WTC11 (cell line): ENCODE measurements at regions not wholly inside any gene's neighbourhood (a gene's known extent, or its start where the extent isn't known, plus 50 kb on each side); places are given as distances from the start of the nearest gene placed in this dataset.
"Not testable (repeated sequence)": the region's sequence is repeated elsewhere in the genome, so short reads cannot be mapped to it uniquely, and the experiment has no call there.

Experiments used
- ATAC-seq: fragments of 200-7000 bp; cut with Tn5 transposase; 2 replicates; pipeline ENCODE4 v1.10.0; 2021; ENCODE audit warnings: mild to moderate bottlenecking, moderate library complexity
- CTCF ChIA-PET: fragments of 300-600 bp; sonication (Branson Sonifier 250); formaldehyde crosslinking; loops from one replicate; lab custom pipeline; 2021; ENCODE audit warnings: antibody characterized with exemption; lab: Charles Lee
- POLR2A ChIA-PET: fragments of 350-600 bp; sonication (Branson Sonifier 250); formaldehyde crosslinking; loops from one replicate; lab custom pipeline; 2021; ENCODE audit warnings: antibody characterized with exemption; lab: Charles Lee
- DNase-seq: peaks from one replicate; pipeline ENCODE4 v3.0.0; 2021; ENCODE audit warnings: low spot score
- H3K27ac Mint-ChIP-seq: 2 replicates; pipeline ENCODE4 v1.8.0; 2021; ENCODE audit warnings: mixed read lengths
- H3K27me3 Mint-ChIP-seq: 2 replicates; pipeline ENCODE4 v1.8.0; 2021; ENCODE audit warnings: low read depth, mild to moderate bottlenecking, moderate library complexity, mixed read lengths
- H3K36me3 Mint-ChIP-seq: 2 replicates; pipeline ENCODE4 v1.8.0; 2021; ENCODE audit warnings: mixed read lengths
- H3K4me1 Mint-ChIP-seq: 2 replicates; pipeline ENCODE4 v1.8.0; 2022; ENCODE audit warnings: mixed read lengths
- H3K4me3 Mint-ChIP-seq: 2 replicates; pipeline ENCODE4 v1.8.0; 2021; ENCODE audit warnings: mild to moderate bottlenecking, moderate library complexity, mixed read lengths
- H3K9me3 Mint-ChIP-seq: 2 replicates; pipeline ENCODE4 v1.8.0; 2021; ENCODE audit warnings: mixed read lengths
- AFF4 ChIP-seq: sonication (generic); formaldehyde crosslinking; IDR thresholded peaks from 2 replicates; pipeline ENCODE4 v1.8.1; 2023; ENCODE audit warnings: mild to moderate bottlenecking, missing genetic modification reagents, borderline replicate concordance
- AR ChIP-seq: fragments of 250-450 bp; sonication (Bioruptor Pico); IDR thresholded peaks from 2 replicates; pipeline ENCODE4 v1.9.0; 2021; ENCODE audit warnings: mild to moderate bottlenecking
- CBFB ChIP-seq: sonication (generic); formaldehyde crosslinking; IDR thresholded peaks from 2 replicates; pipeline ENCODE4 v1.8.1; 2022; ENCODE audit warnings: mild to moderate bottlenecking, low read depth, missing genetic modification reagents
- CREM ChIP-seq: sonication (generic); formaldehyde crosslinking; IDR thresholded peaks from 2 replicates; pipeline ENCODE4 v1.8.1; 2022; ENCODE audit warnings: mild to moderate bottlenecking, missing genetic modification reagents, moderate library complexity
- ERG ChIP-seq: fragments of 250-450 bp; sonication (Bioruptor Pico); IDR thresholded peaks from 2 replicates; pipeline ENCODE4 v1.8.0; 2021; ENCODE audit warnings: mild to moderate bottlenecking
- FOXJ3 ChIP-seq: sonication (generic); formaldehyde crosslinking; IDR thresholded peaks from 2 replicates; pipeline ENCODE4 v1.9.0; 2021; ENCODE audit warnings: missing genetic modification reagents, mild to moderate bottlenecking, borderline replicate concordance
- GRHL2 ChIP-seq: fragments of 250-450 bp; sonication (Bioruptor Pico); IDR thresholded peaks from 2 replicates; pipeline ENCODE4 v1.8.0; 2022; ENCODE audit warnings: mild to moderate bottlenecking, moderate library complexity; ENCODE audit not compliant: insufficient replicate concordance, severe bottlenecking
- GTF2I ChIP-seq: fragments of 250-450 bp; sonication (Bioruptor Pico); conservative IDR thresholded peaks from 2 replicates; pipeline ENCODE4 v1.4.0; 2021; ENCODE audit warnings: mild to moderate bottlenecking
- HMGXB4 ChIP-seq: sonication (generic); formaldehyde crosslinking; IDR thresholded peaks from 2 replicates; pipeline ENCODE4 v1.8.1; 2023; ENCODE audit warnings: mild to moderate bottlenecking, moderate library complexity, missing genetic modification reagents
- NFE2L1 ChIP-seq: sonication (generic); formaldehyde crosslinking; IDR thresholded peaks from 2 replicates; pipeline ENCODE4 v1.8.1; 2023; ENCODE audit warnings: missing genetic modification reagents
- NFYB ChIP-seq: sonication (generic); formaldehyde crosslinking; conservative IDR thresholded peaks from 2 replicates; pipeline ENCODE4 v1.8.0; 2022; ENCODE audit warnings: low read depth, missing genetic modification reagents
- PREB ChIP-seq: sonication (generic); formaldehyde crosslinking; IDR thresholded peaks from 2 replicates; pipeline ENCODE4 v1.8.1; 2022; ENCODE audit warnings: mild to moderate bottlenecking, missing genetic modification reagents, moderate library complexity, borderline replicate concordance
- SOX15 ChIP-seq: fragments of 250-450 bp; sonication (Bioruptor Pico); IDR thresholded peaks from 2 replicates; pipeline ENCODE4 v1.9.0; 2021; ENCODE audit warnings: mild to moderate bottlenecking
- TEAD4 ChIP-seq: sonication (generic); formaldehyde crosslinking; IDR thresholded peaks from 2 replicates; pipeline ENCODE4 v1.8.0; 2022; ENCODE audit warnings: mild to moderate bottlenecking, missing genetic modification reagents
- TP53 ChIP-seq: sonication (generic); formaldehyde crosslinking; IDR thresholded peaks from 2 replicates; pipeline ENCODE4 v1.8.1; 2023; ENCODE audit warnings: mild to moderate bottlenecking, missing genetic modification reagents
- ZNF396 ChIP-seq: fragments of 250-450 bp; sonication (Bioruptor Pico); IDR thresholded peaks from 2 replicates; pipeline ENCODE4 v1.8.0; 2021; ENCODE audit warnings: mild to moderate bottlenecking, moderate library complexity, borderline replicate concordance
- ZNF423 ChIP-seq: fragments of 250-450 bp; sonication (Bioruptor Pico); IDR thresholded peaks from 2 replicates; pipeline ENCODE4 v2.1.2; 2022; ENCODE audit warnings: mild to moderate bottlenecking, moderate library complexity
- TF ChIP-seq, protein P1 (sequence below): fragments of 250-450 bp; sonication (Bioruptor Pico); IDR thresholded peaks from 2 replicates; pipeline ENCODE4 v1.9.0; 2021; ENCODE audit warnings: mild to moderate bottlenecking, borderline replicate concordance

DNA sequence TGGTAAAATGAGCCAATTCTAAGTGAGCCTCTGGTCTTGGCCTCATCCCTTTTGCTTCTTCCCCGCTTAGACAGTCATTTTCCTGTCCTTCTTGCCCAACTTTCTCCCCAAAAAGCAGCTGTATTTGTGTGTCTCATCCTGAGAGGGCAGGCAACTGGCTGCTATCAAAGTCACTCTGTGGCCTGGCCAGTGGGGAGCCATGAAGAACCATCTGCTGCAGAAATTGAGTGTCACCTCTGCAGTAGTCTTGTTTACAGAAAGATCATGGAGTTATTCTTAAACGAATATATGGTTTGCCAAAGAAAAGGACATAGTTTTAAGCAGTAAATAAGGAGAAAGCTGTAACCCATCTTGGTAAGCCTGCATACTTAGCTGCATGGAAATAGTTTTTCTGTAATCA is 233.6 kb upstream of the ELAVL2 start (continued):
- TF ChIP-seq AR (CRISPR knock-in tag) (no peak), ZNF396 (no peak), NFYB (CRISPR knock-in tag) (no peak), PREB (CRISPR knock-in tag) (no peak), HMGXB4 (no peak), CREM (no peak)
- TF ChIP-seq, protein P1, sequence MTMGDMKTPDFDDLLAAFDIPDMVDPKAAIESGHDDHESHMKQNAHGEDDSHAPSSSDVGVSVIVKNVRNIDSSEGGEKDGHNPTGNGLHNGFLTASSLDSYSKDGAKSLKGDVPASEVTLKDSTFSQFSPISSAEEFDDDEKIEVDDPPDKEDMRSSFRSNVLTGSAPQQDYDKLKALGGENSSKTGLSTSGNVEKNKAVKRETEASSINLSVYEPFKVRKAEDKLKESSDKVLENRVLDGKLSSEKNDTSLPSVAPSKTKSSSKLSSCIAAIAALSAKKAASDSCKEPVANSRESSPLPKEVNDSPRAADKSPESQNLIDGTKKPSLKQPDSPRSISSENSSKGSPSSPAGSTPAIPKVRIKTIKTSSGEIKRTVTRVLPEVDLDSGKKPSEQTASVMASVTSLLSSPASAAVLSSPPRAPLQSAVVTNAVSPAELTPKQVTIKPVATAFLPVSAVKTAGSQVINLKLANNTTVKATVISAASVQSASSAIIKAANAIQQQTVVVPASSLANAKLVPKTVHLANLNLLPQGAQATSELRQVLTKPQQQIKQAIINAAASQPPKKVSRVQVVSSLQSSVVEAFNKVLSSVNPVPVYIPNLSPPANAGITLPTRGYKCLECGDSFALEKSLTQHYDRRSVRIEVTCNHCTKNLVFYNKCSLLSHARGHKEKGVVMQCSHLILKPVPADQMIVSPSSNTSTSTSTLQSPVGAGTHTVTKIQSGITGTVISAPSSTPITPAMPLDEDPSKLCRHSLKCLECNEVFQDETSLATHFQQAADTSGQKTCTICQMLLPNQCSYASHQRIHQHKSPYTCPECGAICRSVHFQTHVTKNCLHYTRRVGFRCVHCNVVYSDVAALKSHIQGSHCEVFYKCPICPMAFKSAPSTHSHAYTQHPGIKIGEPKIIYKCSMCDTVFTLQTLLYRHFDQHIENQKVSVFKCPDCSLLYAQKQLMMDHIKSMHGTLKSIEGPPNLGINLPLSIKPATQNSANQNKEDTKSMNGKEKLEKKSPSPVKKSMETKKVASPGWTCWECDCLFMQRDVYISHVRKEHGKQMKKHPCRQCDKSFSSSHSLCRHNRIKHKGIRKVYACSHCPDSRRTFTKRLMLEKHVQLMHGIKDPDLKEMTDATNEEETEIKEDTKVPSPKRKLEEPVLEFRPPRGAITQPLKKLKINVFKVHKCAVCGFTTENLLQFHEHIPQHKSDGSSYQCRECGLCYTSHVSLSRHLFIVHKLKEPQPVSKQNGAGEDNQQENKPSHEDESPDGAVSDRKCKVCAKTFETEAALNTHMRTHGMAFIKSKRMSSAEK (CRISPR knock-in tag): no peak
- TF ChIP-seq, all 79 proteins: peak for 0

GRCh38 chr9:24051587-24051986 is 225.5 kb upstream of the ELAVL2 start:
- ATAC-seq: peak; percentile 46
- H3K27me3 Mint-ChIP-seq: no peaks in the 10 kb centered on the region
- H3K27ac Mint-ChIP-seq: no peak overlapping the region
- no peaks in the 10 kb centered on the region for H3K4me1 Mint-ChIP-seq
- no peak for DNase-seq
- TF ChIP-seq CBFB (CRISPR knock-in tag): no peak
- TF ChIP-seq TEAD4 (CRISPR knock-in tag): no peak
- TF ChIP-seq AFF4 (CRISPR knock-in tag): no peak
- no peak for TF ChIP-seq ERG (CRISPR knock-in tag)
- no peak for TF ChIP-seq FOXJ3
- TF ChIP-seq TP53 (CRISPR knock-in tag): no peak
- TF ChIP-seq NFE2L1 (CRISPR knock-in tag): no peak
- no peak for TF ChIP-seq GTF2I (CRISPR knock-in tag)
- no peak for TF ChIP-seq NFYB (CRISPR knock-in tag)
- TF ChIP-seq ZNF423 (CRISPR knock-in tag): no peak
- TF ChIP-seq SOX15 (CRISPR knock-in tag): no peak
- TF ChIP-seq GRHL2: no peak
- TF ChIP-seq, all 79 proteins: peak for 0
- peaks cover 17% of the 10 kb centered on the region for H3K9me3 Mint-ChIP-seq
- ChIA-PET CTCF (interaction anchor here (0.8 kb wide), 1 partner anchor 19 kb away, joined by 3 read pairs; no protein-coding TSS in a partner anchor), POLR2A (no interaction called here)
- no peak overlapping the region for H3K4me3 Mint-ChIP-seq
- H3K36me3 Mint-ChIP-seq: 0 out of 2 replicates have a peak, but pooled peaks cover 2% of the 10 kb centered on the region

DNA sequence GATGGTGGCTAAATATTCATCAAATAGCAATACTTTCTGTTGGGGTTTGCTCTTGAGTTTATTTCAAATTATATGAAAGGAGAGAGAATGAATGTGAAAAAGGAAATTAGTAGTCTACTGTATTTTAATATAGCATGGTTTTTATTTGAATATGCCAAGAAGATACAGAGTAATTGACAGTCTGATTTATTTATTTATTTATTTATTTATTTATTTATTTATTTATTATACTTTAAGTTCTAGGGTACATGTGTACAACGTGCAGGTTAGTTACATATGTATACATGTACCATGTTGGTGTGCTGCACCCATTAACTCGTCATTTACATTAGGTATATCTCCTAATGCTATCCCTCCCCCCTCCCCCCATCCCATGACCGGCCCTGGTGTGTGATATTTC is 224.2 kb upstream of the ELAVL2 start:
- H3K27me3 Mint-ChIP-seq, H3K36me3 Mint-ChIP-seq, H3K27ac Mint-ChIP-seq, POLR2A ChIA-PET, H3K4me1 Mint-ChIP-seq, CTCF ChIA-PET, H3K4me3 Mint-ChIP-seq, ATAC-seq, DNase-seq: not testable (repeated sequence)
- peaks cover 17% of the 10 kb centered on the region for H3K9me3 Mint-ChIP-seq
